HepG2 (cell line): ENCODE measurements at regions not wholly inside any gene's neighbourhood (a gene's known extent, or its start where the extent isn't known, plus 50 kb on each side); places are given as distances from the start of the nearest gene placed in this dataset.

Experiments used
- ATAC-seq: fragments of 200-7000 bp; cut with Tn5 transposase; 3 replicates; pipeline ENCODE4 v1.9.1; 2020; ENCODE audit warnings: mild to moderate bottlenecking, moderate library complexity
- BruUV-seq: library from RNA; stranded (reverse); fragments of 400-500 nt; replicated peaks from 2 replicates; lab custom pipeline; 2021; lab: Mats Ljungman, UMichigan
- CTCF ChIA-PET: fragments of 300-600 bp; formaldehyde crosslinking; extraction: SDS; loops from one replicate; lab custom pipeline; 2021; ENCODE audit warnings: low total read pairs, inconsistent platforms, low intra/inter-chr PET ratio; lab: Yijun Ruan, JAX
- POLR2A ChIA-PET: fragments of 350-600 bp; sonication (Branson Sonifier 250); formaldehyde crosslinking; loops from one replicate; lab custom pipeline; 2020; ENCODE audit warnings: antibody characterized with exemption, inconsistent platforms; lab: Yijun Ruan, JAX
- DNase-seq: peaks from one replicate; pipeline ENCODE4 v3.0.0-alpha.2; 2015; ENCODE audit warnings: low spot score
- FAIRE-seq: peaks from 3 replicates; lab custom pipeline; 2011; peaks lifted over from hg19 to GRCh38; lab: Jason Lieb, UNC
- H2AFZ ChIP-seq: one replicate; pipeline ENCODE4 v1.6.1; 2011; ENCODE audit warnings: low read length, inconsistent platforms
- H3K27ac ChIP-seq: fragments of 300-600 bp; 3 replicates; pipeline ENCODE4 v1.8.0; 2011; ENCODE audit warnings: mixed run types, mild to moderate bottlenecking, mixed read lengths, low read length, inconsistent platforms; ENCODE audit not compliant: insufficient read depth; ENCODE audit errors: extremely low read length
- H3K27me3 ChIP-seq, 2 experiments: fragments of 200-600 bp in 1 of 2; 2 replicates in 1 of 2; 3 replicates in 1 of 2; pipeline versions ENCODE4 v1.6.0 to v1.8.0; 2011; ENCODE audit warnings: low read length in 2 of 2, mild to moderate bottlenecking in 2 of 2, moderate library complexity in 2 of 2, inconsistent platforms in 1 of 2; ENCODE audit not compliant: insufficient read depth in 2 of 2, control insufficient read depth in 1 of 2
- H3K36me3 ChIP-seq, 2 experiments: fragments of 200-600 bp in 1 of 2; replicated peaks in 1 of 2; 2 replicates in 1 of 2; 3 replicates in 1 of 2; pipeline versions ENCODE4 v1.5.1 to v1.8.0; 2011; ENCODE audit warnings: low read length in 2 of 2, inconsistent platforms in 1 of 2; ENCODE audit not compliant: insufficient read depth in 2 of 2, control insufficient read depth in 1 of 2
- H3K4me1 ChIP-seq: 2 replicates; pipeline ENCODE4 v1.5.1; 2012; ENCODE audit warnings: low read length, inconsistent platforms; ENCODE audit not compliant: insufficient read depth
- H3K4me2 ChIP-seq: 2 replicates; pipeline ENCODE4 v1.6.0; 2011; ENCODE audit warnings: low read depth, low read length, inconsistent platforms
- H3K4me3 ChIP-seq, 3 experiments: fragments of 200-600 bp in 1 of 3; sonication (generic), shearing (Covaris generic) in 1 of 3; replicated peaks in 1 of 3; 2 replicates each; pipeline ENCODE4 v1.5.1; 2011 to 2016; ENCODE audit warnings: low read length in 3 of 3, inconsistent platforms in 2 of 3, low read depth in 2 of 3, mild to moderate bottlenecking in 2 of 3, control low read depth in 1 of 3, mixed read lengths in 1 of 3; ENCODE audit not compliant: insufficient read depth in 1 of 3
- H3K79me2 ChIP-seq: one replicate; pipeline ENCODE4 v1.6.1; 2011; ENCODE audit warnings: low read length, inconsistent platforms; ENCODE audit not compliant: insufficient read depth
- H3K9ac ChIP-seq: 2 replicates; pipeline ENCODE4 v1.6.0; 2011; ENCODE audit warnings: mild to moderate bottlenecking, low read depth, low read length, inconsistent platforms; ENCODE audit not compliant: insufficient read depth
- H3K9me3 ChIP-seq: 2 replicates; pipeline ENCODE4 v1.5.1; 2012; ENCODE audit warnings: mild to moderate bottlenecking, low read length
- H4K20me1 ChIP-seq: 2 replicates; pipeline ENCODE4 v1.6.0; 2011; ENCODE audit warnings: inconsistent platforms, mild to moderate bottlenecking, low read length, moderate library complexity; ENCODE audit not compliant: insufficient read depth
- FOSL2 ChIP-seq: sonication (generic); formaldehyde crosslinking; IDR thresholded peaks from 2 replicates; pipeline ENCODE4 v1.4.0; 2020; ENCODE audit warnings: missing genetic modification reagents
- GABPA ChIP-seq, 2 experiments: IDR thresholded peaks; 2 replicates each; pipeline ENCODE4 v1.6.1; 2011 to 2016; ENCODE audit warnings: low read depth in 2 of 2, low read length in 1 of 2, missing biosample characterization in 1 of 2, missing genetic modification characterization in 1 of 2
- PHF5A ChIP-seq: IDR thresholded peaks from one replicate; pipeline ENCODE4 v1.6.1; 2018; ENCODE audit warnings: low read depth, missing genetic modification reagents; ENCODE audit not compliant: unreplicated experiment
- SMARCE1 ChIP-seq: fragments of 450-650 bp; IDR thresholded peaks from 2 replicates; pipeline ENCODE4 v1.6.1; 2017; ENCODE audit warnings: borderline replicate concordance
- STAG1 ChIP-seq: sonication (generic); formaldehyde crosslinking; IDR thresholded peaks from 2 replicates; pipeline ENCODE4 v1.4.0; 2020; ENCODE audit warnings: missing genetic modification reagents
- TBX3 ChIP-seq: fragments of 450-650 bp; IDR thresholded peaks from 2 replicates; pipeline ENCODE4 v1.6.1; 2017; ENCODE audit warnings: antibody characterized with exemption, mild to moderate bottlenecking, inconsistent platforms, borderline replicate concordance
- TCF7 ChIP-seq: sonication (generic); IDR thresholded peaks from 2 replicates; pipeline ENCODE4 v1.6.1; 2016; ENCODE audit warnings: antibody characterized with exemption, low read depth
- ZBTB33 ChIP-seq: sonication (generic); formaldehyde crosslinking; IDR thresholded peaks from 2 replicates; pipeline ENCODE4 v1.4.0; 2020; ENCODE audit warnings: missing genetic modification reagents
- ZNF333 ChIP-seq: sonication (generic); formaldehyde crosslinking; IDR thresholded peaks from 2 replicates; pipeline ENCODE4 v1.4.0; 2020; ENCODE audit warnings: mild to moderate bottlenecking, missing genetic modification reagents, borderline replicate concordance
- WGBS: methylation state at CpG from one replicate; pipeline ENCODE4 v1.1.6; 2017; ENCODE audit warnings: low lambda C conversion rate; 5-methylcytosine and 5-hydroxymethylcytosine counted together
- in situ Hi-C: cut with HindIII; loops from 2 replicates; pipeline ENCODE4 v1.10.0; 2017; ENCODE audit warnings: low pct_unique_long_range_greater_than_20kb; ENCODE audit not compliant: extremely low pct_ligation_motif_present
- intact Hi-C: fragments of 100-400 bp; cut with micrococcal nuclease; formaldehyde crosslinking; loops from one replicate; pipeline ENCODE4 v1.10.0; 2022; ENCODE audit not compliant: unreplicated experiment

GRCh38 chr5:73373814-73374510, 74.6 kb downstream of the FOXD1 start:
- no TSS peak for BruUV-seq

More at GRCh38 chr5:73373814-73374510, 74.6 kb downstream of the FOXD1 start:
- Histone ChIP-seq H3K9ac (no peak overlapping the region), H3K36me3 (no peaks in the 10 kb centered on the region), H3K4me1 (no peaks in the 10 kb centered on the region), H3K27ac (no peak overlapping the region), H3K4me2 (no peak overlapping the region), H4K20me1 (no peaks in the 10 kb centered on the region), H3K27me3 (peaks cover 0 to 40% of the 10 kb centered on the region in 2 experiments; a peak in 4 of 5 replicates), H3K4me3 (no peak overlapping the region), H3K79me2 (no peaks in the 10 kb centered on the region), H2AFZ (no peak overlapping the region), H3K9me3 (no peaks in the 10 kb centered on the region)
- no peak for ATAC-seq
- WGBS = 0% methylated on average over 3 of the region's 3 CpGs
- FAIRE-seq = no peak
- TF ChIP-seq ZNF333 (CRISPR knock-in tag) = no peak
- TF ChIP-seq GABPA (IDR thresholded peaks at IDR 0.05; ENCODE audit: low read depth, low read length) = no peak
- TF ChIP-seq GABPA (CRISPR knock-in tag; IDR thresholded peaks at IDR 0.05; ENCODE audit: low read depth) = no peak
- TF ChIP-seq PHF5A = no peak
- TF ChIP-seq SMARCE1 = no peak
- no peak for TF ChIP-seq ZBTB33
- no peak for TF ChIP-seq TBX3
- TF ChIP-seq FOSL2 (CRISPR knock-in tag) = no peak
- TF ChIP-seq TCF7 = no peak
- TF ChIP-seq STAG1 (CRISPR knock-in tag) = no peak
- in situ Hi-C loops (no loop called here), intact Hi-C loops (no loop called here)
- no peak for DNase-seq
- ChIA-PET CTCF (no interaction called here), POLR2A (no interaction called here)
